Activated B cell treated with CpG ODN at 0.5 μM for 24 hours (primary cell): ENCODE measurements at regions not wholly inside any gene's neighbourhood (a gene's known extent, or its start where the extent isn't known, plus 50 kb on each side); places are given as distances from the start of the nearest gene placed in this dataset.

ENCODE experiments used
- ATAC-seq: fragments of 200-7000 bp; cut with Tn5 transposase; one replicate; pipeline ENCODE4 v1.10.0; 2021; ENCODE audit warnings: low read depth, mild to moderate bottlenecking, moderate library complexity
- CTCF ChIA-PET: fragments of 350-600 bp; sonication (Branson Sonifier 250); formaldehyde crosslinking; loops from one replicate; lab custom pipeline; 2021; ENCODE audit warnings: antibody characterized with exemption; lab: Charles Lee
- POLR2A ChIA-PET: fragments of 350-600 bp; sonication (Branson Sonifier 250); formaldehyde crosslinking; loops from one replicate; lab custom pipeline; 2021; ENCODE audit warnings: antibody characterized with exemption; lab: Charles Lee
- DNase-seq: peaks from one replicate; pipeline ENCODE4 v3.0.0; 2022
- H3K27ac Mint-ChIP-seq: one replicate; pipeline ENCODE4 v1.8.0; 2020; ENCODE audit warnings: mixed read lengths
- H3K27me3 Mint-ChIP-seq: one replicate; pipeline ENCODE4 v1.8.0; 2021; ENCODE audit warnings: mixed read lengths
- H3K36me3 Mint-ChIP-seq: one replicate; pipeline ENCODE4 v1.8.0; 2021; ENCODE audit warnings: low read depth, mixed read lengths
- H3K4me1 Mint-ChIP-seq: one replicate; pipeline ENCODE4 v1.8.0; 2021; ENCODE audit warnings: mixed read lengths
- H3K4me3 Mint-ChIP-seq: one replicate; pipeline ENCODE4 v1.8.0; 2020; ENCODE audit warnings: mild to moderate bottlenecking, mixed read lengths
- H3K9me3 Mint-ChIP-seq: one replicate; pipeline ENCODE4 v1.8.0; 2020; ENCODE audit warnings: mixed read lengths
- intact Hi-C: fragments of 100-400 bp; cut with micrococcal nuclease; formaldehyde crosslinking; loops from one replicate; pipeline ENCODE4 v1.15.1; 2024
- TF ChIP-seq, protein P1 (sequence below): fragments of 200-600 bp; IDR thresholded peaks from one replicate; pipeline ENCODE4 v1.8.0; 2022; ENCODE audit warnings: antibody characterized with exemption, mild to moderate bottlenecking

- ATAC-seq, result no peak
These were observed 286.1 kb upstream of the TLE3 start for GRCh38 chr15:70383856-70384255.

GRCh38 chr15:70382762-70383458 is 285.2 kb upstream of the TLE3 start:
- no peak overlapping the region for H3K4me3 Mint-ChIP-seq
- peaks cover 2% of the 10 kb centered on the region for H3K27me3 Mint-ChIP-seq
- H3K27ac Mint-ChIP-seq, result no peak overlapping the region
- no peaks in the 10 kb centered on the region for H3K36me3 Mint-ChIP-seq
- TF ChIP-seq, protein P1, sequence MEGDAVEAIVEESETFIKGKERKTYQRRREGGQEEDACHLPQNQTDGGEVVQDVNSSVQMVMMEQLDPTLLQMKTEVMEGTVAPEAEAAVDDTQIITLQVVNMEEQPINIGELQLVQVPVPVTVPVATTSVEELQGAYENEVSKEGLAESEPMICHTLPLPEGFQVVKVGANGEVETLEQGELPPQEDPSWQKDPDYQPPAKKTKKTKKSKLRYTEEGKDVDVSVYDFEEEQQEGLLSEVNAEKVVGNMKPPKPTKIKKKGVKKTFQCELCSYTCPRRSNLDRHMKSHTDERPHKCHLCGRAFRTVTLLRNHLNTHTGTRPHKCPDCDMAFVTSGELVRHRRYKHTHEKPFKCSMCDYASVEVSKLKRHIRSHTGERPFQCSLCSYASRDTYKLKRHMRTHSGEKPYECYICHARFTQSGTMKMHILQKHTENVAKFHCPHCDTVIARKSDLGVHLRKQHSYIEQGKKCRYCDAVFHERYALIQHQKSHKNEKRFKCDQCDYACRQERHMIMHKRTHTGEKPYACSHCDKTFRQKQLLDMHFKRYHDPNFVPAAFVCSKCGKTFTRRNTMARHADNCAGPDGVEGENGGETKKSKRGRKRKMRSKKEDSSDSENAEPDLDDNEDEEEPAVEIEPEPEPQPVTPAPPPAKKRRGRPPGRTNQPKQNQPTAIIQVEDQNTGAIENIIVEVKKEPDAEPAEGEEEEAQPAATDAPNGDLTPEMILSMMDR, result no peak
- peaks cover 2% of the 10 kb centered on the region for H3K9me3 Mint-ChIP-seq
- intact Hi-C loops, result no loop called here
- ChIA-PET CTCF (no interaction called here), POLR2A (no interaction called here)
- H3K4me1 Mint-ChIP-seq, result peaks cover 23% of the 10 kb centered on the region
- ATAC-seq (no peak), DNase-seq (no peak)

More at GRCh38 chr15:70383856-70384255, 286.1 kb upstream of the TLE3 start:
- Mint-ChIP-seq H3K36me3 (no peaks in the 10 kb centered on the region), H3K4me3 (no peak overlapping the region), H3K4me1 (peaks cover 24% of the 10 kb centered on the region), H3K27ac (no peak overlapping the region), H3K9me3 (peaks cover 2% of the 10 kb centered on the region), H3K27me3 (peaks cover 2% of the 10 kb centered on the region)
- intact Hi-C loops, result no loop called here
- no peak for DNase-seq
- POLR2A ChIA-PET, result no interaction called here
- TF ChIP-seq, protein P1, result no peak
- CTCF ChIA-PET, result no interaction called here

- Mint-ChIP-seq H3K4me3 (no peak overlapping the region), H3K36me3 (no peaks in the 10 kb centered on the region), H3K4me1 (peaks cover 15% of the 10 kb centered on the region), H3K27me3 (peaks cover 2% of the 10 kb centered on the region), H3K27ac (no peak overlapping the region), H3K9me3 (peaks cover 2% of the 10 kb centered on the region)
- DNase-seq (no peak), ATAC-seq (no peak)
- ChIA-PET CTCF (no interaction called here), POLR2A (no interaction called here)
- intact Hi-C loops, result no loop called here
- TF ChIP-seq, protein P1, result no peak
These were observed 284.5 kb upstream of the TLE3 start for GRCh38 chr15:70382009-70382749.

- intact Hi-C loops, result no loop called here
- Mint-ChIP-seq H3K4me3 (no peak overlapping the region), H3K27me3 (peaks cover 14% of the 10 kb centered on the region), H3K36me3 (no peaks in the 10 kb centered on the region), H3K9me3 (peaks cover 2% of the 10 kb centered on the region), H3K27ac (no peak overlapping the region), H3K4me1 (peaks cover 9% of the 10 kb centered on the region)
- ChIA-PET CTCF (no interaction called here), POLR2A (no interaction called here)
- ATAC-seq (no peak), DNase-seq (no peak)
- TF ChIP-seq, protein P1, result no peak
These were observed 282.5 kb upstream of the TLE3 start for GRCh38 chr15:70379938-70380883.
